Heart right ventricle (tissue), 16 donors: ENCODE measurements at regions not wholly inside any gene's neighbourhood (a gene's known extent, or its start where the extent isn't known, plus 50 kb on each side); places are given as distances from the start of the nearest gene placed in this dataset.

ENCODE experiments used
- ATAC-seq, 8 donors: fragments of 200-7000 bp; cut with Tn5 transposase; one replicate each; pipeline ENCODE4 v1.9.1; 2020; ENCODE audit warnings: mild to moderate bottlenecking in 8 of 8, moderate library complexity in 8 of 8, moderate number of reproducible peaks in 1 of 8
- DNase-seq, 2 donors: peaks; one replicate each; pipeline ENCODE4 v3.0.0-alpha.2; 2020
- H3K27ac ChIP-seq, 10 donors: fragments of 200-600 bp; sonication (generic) in 2 of 10; one replicate each; pipeline versions ENCODE4 v1.5.0 to v1.8.0; 2020 to 2022; ENCODE audit warnings: mild to moderate bottlenecking in 3 of 10
- H3K27me3 ChIP-seq, 7 donors: fragments of 200-600 bp; one replicate each; pipeline ENCODE4 v1.8.0; 2021 to 2022; ENCODE audit warnings: mild to moderate bottlenecking in 2 of 7
- H3K36me3 ChIP-seq, 9 donors: fragments of 200-600 bp; sonication (generic) in 1 of 9; one replicate each; pipeline versions ENCODE4 v1.5.0 to v1.8.0; 2020 to 2022; ENCODE audit warnings: mild to moderate bottlenecking in 2 of 9
- H3K4me1 ChIP-seq, 9 donors: fragments of 200-600 bp; sonication (generic) in 1 of 9; one replicate each; pipeline versions ENCODE4 v1.5.0 to v1.8.0; 2020 to 2022; ENCODE audit warnings: mild to moderate bottlenecking in 4 of 9
- H3K4me3 ChIP-seq, 10 donors: fragments of 200-600 bp; sonication (generic) in 2 of 10; one replicate each; pipeline versions ENCODE4 v1.5.0 to v1.8.0; 2020 to 2022; ENCODE audit warnings: mild to moderate bottlenecking in 7 of 10, moderate library complexity in 2 of 10
- H3K9me3 ChIP-seq, 11 donors: fragments of 200-600 bp in 10 of 11; sonication (generic) in 2 of 11; one replicate each; pipeline versions ENCODE4 v1.5.0 to v1.8.0; 2013 to 2022; ENCODE audit warnings: mild to moderate bottlenecking in 2 of 11, control low read depth in 1 of 11, moderate library complexity in 1 of 11
- CTCF ChIP-seq, 9 donors: fragments of 200-600 bp; sonication (generic) in 2 of 9; IDR thresholded peaks; one replicate each; pipeline versions ENCODE4 v1.5.0 to v1.8.0; 2021 to 2022; ENCODE audit warnings: antibody characterized with exemption in 9 of 9, mild to moderate bottlenecking in 5 of 9, moderate library complexity in 1 of 9
- WGBS, 2 donors: extraction: QIAGEN DNeasy Blood & Tissue Kit; methylation state at CpG; one replicate each; pipeline ENCODE4 v1.1.7; 2013; ENCODE audit warnings: inconsistent platforms in 1 of 2; 5-methylcytosine and 5-hydroxymethylcytosine counted together
- intact Hi-C, 10 donors: fragments of 100-400 bp; cut with DNase I; formaldehyde crosslinking; loops; one replicate each; pipeline versions ENCODE4 v1.11.1 to v1.14.2; 2022
- donor health status: Arrhythmogenic right ventricular cardiomyopathy.
- donor health status: ischemic (EF 13 %, LVEDD 7.1; RV severe dilation, severe dysfunction).
- donor health status: healthy with polysubstance abuse.
- donor health status: DM: no; HTN: yes; CAD: no.
- donor health status: DM: no; HTN: no; CAD: no.
- donor health status: ischemic (EF 25% LVEDD 6.9; RV normal size, moderate dysfunction).
- donor health status: ischemic (EF 25% LVEDD 5.7; RV mildly dilated, moderate dysfunction).
- donor health status: healthy.
- donor health status: DM: yes; HTN: yes; CAD: no.
- donor health status: Ischemic cardiomyopathy.
- donor health status: ischemic (EF 35%, LVEDD 5.7; RV mildly dilated, moderate dysfunction).
- donor health status: nonischemic (EF 11% LVEDD 7.7; RV severe dilation, severe dysfunction).
- donor health status: DM: yes; HTN: yes; CAD: no.
- donor health status: PGD.
- donor health status: ischemic (EF 29% LVEDD 5.4; RV normal size, mild dysfunction).
- donor health status: nonischemic (EF 23%, LVEDD 6.1; RV moderate dilation, normal function).

GRCh38 chr2:37425408-37425807, 81.0 kb downstream of the QPCT start:
- Histone ChIP-seq H3K4me1 (peaks cover 0 to 12% (median 0%) of the 10 kb centered on the region in 9 donors), H3K27ac (peak overlapping the region in 4 of 10 donors; percentile 39 to 65 (median 62)), H3K9me3 (peaks cover 0 to 9% (median 0%) of the 10 kb centered on the region in 11 donors), H3K4me3 (no peak overlapping the region), H3K36me3 (no peaks in the 10 kb centered on the region), H3K27me3 (no peaks in the 10 kb centered on the region)
- 44 to 63% methylated on average over 3 of the region's 3 CpGs for WGBS, 2 donors
- TF ChIP-seq CTCF (IDR thresholded peaks at IDR 0.05), result no peak
- intact Hi-C loops, result no loop called here
- DNase-seq, result peak in 1 of 2 donors; percentile 18
- peak in 7 of 8 donors; percentile 61 to 95 (median 87) for ATAC-seq

GRCh38 chr2:37427241-37427640, 82.8 kb downstream of the QPCT start:
- H3K27me3 ChIP-seq, result no peaks in the 10 kb centered on the region
- intact Hi-C loops, result no loop called here
- no peaks in the 10 kb centered on the region for H3K36me3 ChIP-seq
- TF ChIP-seq CTCF (IDR thresholded peaks at IDR 0.05), result no peak
- H3K4me3 ChIP-seq, result no peak overlapping the region
- no peak overlapping the region for H3K27ac ChIP-seq
- peaks cover 0 to 9% (median 0%) of the 10 kb centered on the region in 11 donors for H3K9me3 ChIP-seq
- ATAC-seq, result no peak
- peaks cover 0 to 12% (median 0%) of the 10 kb centered on the region in 9 donors for H3K4me1 ChIP-seq
- DNase-seq, result no peak

DNA sequence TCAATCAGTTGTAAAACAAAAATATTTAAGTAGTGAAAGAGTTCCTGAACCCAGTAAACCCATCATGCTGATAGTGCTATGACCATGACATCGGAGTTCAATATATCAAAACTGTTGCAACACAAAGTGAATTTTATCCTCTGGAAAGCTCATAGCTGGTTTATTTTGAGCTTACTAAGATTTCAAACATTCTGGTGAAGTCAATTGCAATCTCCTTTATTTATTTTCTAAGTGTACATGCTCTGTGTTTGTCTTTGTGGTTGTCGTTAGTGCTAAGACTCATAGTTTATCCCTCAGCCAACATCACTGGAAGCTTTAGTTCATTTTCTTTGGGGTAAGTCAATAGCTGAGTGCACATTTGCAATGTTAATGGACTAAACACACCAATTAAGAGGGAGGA, 91.9 kb downstream of the QPCT start:
- no peak for DNase-seq
- no peaks in the 10 kb centered on the region for H3K27me3 ChIP-seq
- H3K9me3 ChIP-seq, result peaks cover 0 to 5% (median 0%) of the 10 kb centered on the region in 11 donors
- no peak for ATAC-seq
- no peak overlapping the region for H3K27ac ChIP-seq
- no peak for TF ChIP-seq CTCF (IDR thresholded peaks at IDR 0.05)
- H3K4me3 ChIP-seq, result no peak overlapping the region
- intact Hi-C loops, result no loop called here
- H3K4me1 ChIP-seq, result no peaks in the 10 kb centered on the region
- H3K36me3 ChIP-seq, result no peaks in the 10 kb centered on the region
- 94 to 95% methylated on average over 2 of the region's 2 CpGs for WGBS, 2 donors

DNA sequence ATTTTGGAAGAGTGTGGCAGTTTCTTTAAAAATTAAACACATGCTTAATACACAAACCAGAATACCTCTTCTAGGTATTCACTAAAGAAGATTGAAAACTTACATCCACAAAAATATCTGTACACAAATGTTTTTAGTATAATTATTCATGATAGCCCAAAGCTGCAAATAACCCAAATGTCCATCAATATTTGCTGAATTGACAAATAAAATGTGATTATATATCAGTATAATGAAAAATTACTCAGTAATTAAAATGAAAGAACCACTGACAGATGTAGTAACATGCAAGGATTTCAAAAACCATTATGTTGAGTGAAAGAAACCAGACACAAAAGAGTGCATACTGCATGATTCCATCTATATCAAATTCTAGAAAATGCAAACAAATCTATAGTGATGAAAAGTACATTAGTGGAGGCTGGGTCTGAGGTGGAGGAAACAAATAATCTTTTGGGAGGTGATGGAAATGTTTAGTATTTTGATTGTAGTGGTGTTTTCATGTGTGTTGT, 94.8 kb downstream of the QPCT start:
- H3K4me3 ChIP-seq, result no peak overlapping the region
- ATAC-seq, result no peak

More for the DNA sequence above, 94.8 kb downstream of the QPCT start:
- intact Hi-C loops, result no loop called here
- Histone ChIP-seq H3K27ac (no peak overlapping the region), H3K36me3 (no peaks in the 10 kb centered on the region), H3K27me3 (no peaks in the 10 kb centered on the region), H3K9me3 (peaks cover 0 to 8% (median 0%) of the 10 kb centered on the region in 11 donors), H3K4me1 (no peaks in the 10 kb centered on the region)
- no peak for TF ChIP-seq CTCF (IDR thresholded peaks at IDR 0.05)
- no peak for DNase-seq
